ENCODE measurements at regions not wholly inside any gene's neighbourhood (a gene's known extent, or its start where the extent isn't known, plus 50 kb on each side); places are given as distances from the start of the nearest gene placed in this dataset.
"Not testable (repeated sequence)": the region's sequence is repeated elsewhere in the genome, so short reads cannot be mapped to it uniquely, and the experiment has no call there.

- DNase-seq (ENCODE audit: low spot score in 2 of 2) (no peak), FAIRE-seq (no peak)
Measured at GRCh38 chr2:176562359-176563078, 293.3 kb downstream of the MTX2 start.

GRCh38 chr2:176565641-176566323 is 296.5 kb downstream of the MTX2 start:
- no peak for FAIRE-seq
- no peak for DNase-seq (ENCODE audit: low spot score in 2 of 2)

- DNase-seq (ENCODE audit: low spot score in 2 of 2), result no peak
- FAIRE-seq, result no peak
Measured at GRCh38 chr2:176566496-176566895, 297.3 kb downstream of the MTX2 start.

- no peak for FAIRE-seq
- DNase-seq (ENCODE audit: low spot score in 2 of 2), result no peak
Measured at GRCh38 chr2:176566961-176567360, 297.7 kb downstream of the MTX2 start.

GRCh38 chr2:176567361-176567760 is 298.1 kb downstream of the MTX2 start:
- FAIRE-seq (no peak), DNase-seq (ENCODE audit: low spot score in 2 of 2) (no peak)

- no peak for DNase-seq (ENCODE audit: low spot score in 2 of 2)
- no peak for FAIRE-seq
Measured at GRCh38 chr2:176569574-176569973, 300.3 kb downstream of the MTX2 start.

- no peak for FAIRE-seq
Measured at GRCh38 chr2:176573612-176574483, 304.6 kb downstream of the MTX2 start.

GRCh38 chr2:176574484-176575236 is 305.4 kb downstream of the MTX2 start:
- DNase-seq (ENCODE audit: low spot score in 2 of 2), result no peak
- FAIRE-seq, result no peak

More at GRCh38 chr2:176573612-176574483, 304.6 kb downstream of the MTX2 start:
- DNase-seq (ENCODE audit: low spot score in 2 of 2), result no peak

GRCh38 chr2:176575237-176575744 is 306.0 kb downstream of the MTX2 start:
- FAIRE-seq (no peak), DNase-seq (ENCODE audit: low spot score in 2 of 2) (no peak)

- FAIRE-seq, result no peak
- no peak for DNase-seq (ENCODE audit: low spot score in 2 of 2)
Measured at GRCh38 chr2:176577054-176577453, 307.8 kb downstream of the MTX2 start.

GRCh38 chr2:176578292-176578691 is 309.1 kb downstream of the MTX2 start:
- DNase-seq (ENCODE audit: low spot score in 2 of 2); FAIRE-seq: not testable (repeated sequence)

- FAIRE-seq (no peak), DNase-seq (ENCODE audit: low spot score in 2 of 2) (no peak)
Measured at GRCh38 chr2:176579608-176580007, 310.4 kb downstream of the MTX2 start.

GRCh38 chr2:176581557-176582165 is 312.4 kb downstream of the MTX2 start:
- FAIRE-seq (no peak), DNase-seq (ENCODE audit: low spot score in 2 of 2) (no peak)

- DNase-seq (ENCODE audit: low spot score in 2 of 2), result no peak
- FAIRE-seq, result no peak
Measured at GRCh38 chr2:176582176-176582575, 312.9 kb downstream of the MTX2 start.

- FAIRE-seq (no peak), DNase-seq (ENCODE audit: low spot score in 2 of 2) (no peak)
Measured at GRCh38 chr2:176582990-176583481, 313.8 kb downstream of the MTX2 start.

GRCh38 chr2:176583607-176584006 is 314.4 kb downstream of the MTX2 start:
- DNase-seq (ENCODE audit: low spot score in 2 of 2), result no peak
- FAIRE-seq, result no peak

- no peak for DNase-seq (ENCODE audit: low spot score in 2 of 2)
- FAIRE-seq, result no peak
Measured at GRCh38 chr2:176584333-176584732, 315.1 kb downstream of the MTX2 start.

- DNase-seq (ENCODE audit: low spot score in 2 of 2) (no peak), FAIRE-seq (no peak)
Measured at GRCh38 chr2:176585291-176585690, 316.0 kb downstream of the MTX2 start.

- DNase-seq (ENCODE audit: low spot score in 2 of 2), result no peak
- FAIRE-seq, result no peak
Measured at GRCh38 chr2:176585791-176586190, 316.5 kb downstream of the MTX2 start.

GRCh38 chr2:176589287-176589686 is 320.0 kb downstream of the MTX2 start:
- FAIRE-seq (no peak), DNase-seq (ENCODE audit: low spot score in 2 of 2) (no peak)
